HUES6 (cell line): ENCODE measurements at regions not wholly inside any gene's neighbourhood (a gene's known extent, or its start where the extent isn't known, plus 50 kb on each side); places are given as distances from the start of the nearest gene placed in this dataset.

Experiments
- H3K27ac ChIP-seq: 2 replicates; pipeline ENCODE4 v1.7.0; 2013; ENCODE audit warnings: low read depth, mild to moderate bottlenecking, low read length, inconsistent platforms
- H3K27me3 ChIP-seq: 2 replicates; pipeline ENCODE4 v1.6.1; 2013; ENCODE audit warnings: low read length; ENCODE audit not compliant: control insufficient read depth, insufficient read depth
- H3K36me3 ChIP-seq: 2 replicates; pipeline ENCODE4 v1.6.1; 2013; ENCODE audit warnings: low read length; ENCODE audit not compliant: control insufficient read depth, insufficient read depth
- H3K4me1 ChIP-seq: 2 replicates; pipeline ENCODE4 v1.6.1; 2013; ENCODE audit warnings: low read length; ENCODE audit not compliant: control insufficient read depth, insufficient read depth
- H3K4me3 ChIP-seq: 2 replicates; pipeline ENCODE4 v1.5.1; 2013; ENCODE audit warnings: low read depth, low read length
- H3K9ac ChIP-seq: one replicate; pipeline ENCODE4 v1.6.1; 2013; ENCODE audit warnings: mild to moderate bottlenecking, low read length
- H3K9me3 ChIP-seq: 2 replicates; pipeline ENCODE4 v1.6.1; 2013; ENCODE audit warnings: low read depth, low read length; ENCODE audit not compliant: control insufficient read depth, insufficient read depth

- H3K9me3 ChIP-seq: no peaks in the 10 kb centered on the region
- no peaks in the 10 kb centered on the region for H3K36me3 ChIP-seq
- H3K4me3 ChIP-seq: no peak overlapping the region
- no peak overlapping the region for H3K27ac ChIP-seq
- 0 out of 2 replicates have a peak, but pooled peaks cover 4% of the 10 kb centered on the region for H3K4me1 ChIP-seq
- H3K9ac ChIP-seq: no peak overlapping the region
- H3K27me3 ChIP-seq: no peaks in the 10 kb centered on the region
These were observed 296.9 kb upstream of the CDH5 start for GRCh38 chr16:66069587-66069986.

DNA sequence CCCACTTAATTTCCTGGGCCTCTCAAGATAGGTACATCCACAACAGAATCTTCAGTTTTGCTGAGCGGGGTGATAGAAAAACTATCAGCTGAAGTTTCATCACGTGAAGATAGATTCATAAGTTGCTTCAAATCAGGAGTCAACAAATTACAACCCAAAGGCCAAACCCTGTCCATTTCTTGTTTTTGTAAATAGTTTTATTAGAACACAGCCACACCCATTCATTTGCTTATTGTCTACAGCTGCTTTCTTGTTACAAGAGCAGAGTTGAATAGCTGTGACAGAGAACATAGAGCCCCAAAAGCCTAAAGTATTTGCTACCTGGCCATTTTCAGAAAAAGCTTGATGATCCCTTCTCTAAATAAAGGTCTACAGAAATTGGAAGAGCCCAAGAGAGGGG, 300.1 kb upstream of the CDH5 start:
- Histone ChIP-seq H3K4me1 (0 out of 2 replicates have a peak, but pooled peaks cover 9% of the 10 kb centered on the region), H3K9ac (no peak overlapping the region), H3K27ac (no peak overlapping the region), H3K4me3 (no peak overlapping the region), H3K27me3 (no peaks in the 10 kb centered on the region), H3K36me3 (no peaks in the 10 kb centered on the region), H3K9me3 (no peaks in the 10 kb centered on the region)

- H3K36me3 ChIP-seq: no peaks in the 10 kb centered on the region
- no peak overlapping the region for H3K4me3 ChIP-seq
- no peaks in the 10 kb centered on the region for H3K27me3 ChIP-seq
- 0 out of 2 replicates have a peak, but pooled peaks cover 9% of the 10 kb centered on the region for H3K4me1 ChIP-seq
- no peak overlapping the region for H3K27ac ChIP-seq
- H3K9me3 ChIP-seq: no peaks in the 10 kb centered on the region
- no peak overlapping the region for H3K9ac ChIP-seq
These were observed 300.6 kb upstream of the CDH5 start for GRCh38 chr16:66065925-66066324.

GRCh38 chr16:66064801-66065530, 301.5 kb upstream of the CDH5 start:
- H3K36me3 ChIP-seq: no peaks in the 10 kb centered on the region
- no peaks in the 10 kb centered on the region for H3K27me3 ChIP-seq
- no peak overlapping the region for H3K27ac ChIP-seq
- H3K9ac ChIP-seq: no peak overlapping the region
- H3K4me1 ChIP-seq: 0 out of 2 replicates have a peak, but pooled peaks cover 9% of the 10 kb centered on the region
- no peak overlapping the region for H3K4me3 ChIP-seq
- H3K9me3 ChIP-seq: no peaks in the 10 kb centered on the region

DNA sequence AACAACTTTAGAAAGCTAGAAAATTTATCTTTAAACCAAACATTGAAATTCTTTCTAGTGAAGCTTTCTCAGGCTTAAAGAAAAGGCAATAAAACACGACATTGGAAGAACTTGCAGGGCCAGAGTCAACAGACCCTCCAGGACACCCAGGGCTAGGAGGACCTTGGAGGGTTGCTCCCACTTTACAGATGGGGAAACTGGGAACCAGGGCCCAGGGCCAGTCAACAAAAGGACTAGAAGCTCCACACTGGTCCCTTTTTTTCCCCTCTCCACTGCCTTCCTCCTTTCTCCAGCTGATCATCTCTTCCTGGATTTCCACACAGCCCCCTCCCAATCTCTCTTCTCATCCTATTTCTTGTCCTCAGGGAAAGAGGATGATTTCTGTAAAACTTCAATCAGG, 307.7 kb upstream of the CDH5 start:
- H3K4me3 ChIP-seq: no peak overlapping the region
- H3K9me3 ChIP-seq: no peaks in the 10 kb centered on the region
- H3K4me1 ChIP-seq: peaks cover 10% of the 10 kb centered on the region
- H3K36me3 ChIP-seq: no peaks in the 10 kb centered on the region
- no peak overlapping the region for H3K27ac ChIP-seq
- no peaks in the 10 kb centered on the region for H3K27me3 ChIP-seq
- H3K9ac ChIP-seq: no peak overlapping the region

GRCh38 chr16:66058172-66058691, 308.3 kb upstream of the CDH5 start:
- Histone ChIP-seq H3K9me3 (no peaks in the 10 kb centered on the region), H3K27me3 (no peaks in the 10 kb centered on the region), H3K36me3 (no peaks in the 10 kb centered on the region), H3K27ac (no peak overlapping the region), H3K4me3 (no peak overlapping the region), H3K4me1 (peaks cover 16% of the 10 kb centered on the region), H3K9ac (no peak overlapping the region)

DNA sequence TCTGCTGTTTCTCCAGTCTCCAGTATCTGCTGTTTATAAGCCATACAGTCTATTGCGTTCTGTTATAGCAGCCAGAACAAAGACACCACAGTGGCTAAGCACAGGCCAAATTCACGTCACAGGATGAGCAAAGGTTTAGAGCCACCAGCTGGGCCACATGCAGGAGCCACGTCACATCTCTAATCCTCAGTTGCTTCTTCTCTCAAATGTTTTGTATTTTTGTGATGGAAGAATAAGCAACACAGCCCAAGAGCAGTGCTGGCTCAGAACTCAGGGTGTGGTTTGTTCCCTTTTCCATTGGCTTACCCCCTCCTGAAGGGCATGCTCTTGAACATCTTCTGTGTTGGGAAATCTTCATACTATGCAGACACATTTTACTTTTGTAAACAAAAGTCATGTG, 309.4 kb upstream of the CDH5 start:
- Histone ChIP-seq H3K27me3 (no peaks in the 10 kb centered on the region), H3K27ac (no peak overlapping the region), H3K9ac (no peak overlapping the region), H3K9me3 (no peaks in the 10 kb centered on the region), H3K36me3 (no peaks in the 10 kb centered on the region), H3K4me1 (peaks cover 23% of the 10 kb centered on the region), H3K4me3 (no peak overlapping the region)

- H3K36me3 ChIP-seq: no peaks in the 10 kb centered on the region
- no peak overlapping the region for H3K27ac ChIP-seq
- H3K9me3 ChIP-seq: no peaks in the 10 kb centered on the region
- H3K4me1 ChIP-seq: peaks cover 23% of the 10 kb centered on the region
- no peak overlapping the region for H3K4me3 ChIP-seq
- H3K9ac ChIP-seq: no peak overlapping the region
- no peaks in the 10 kb centered on the region for H3K27me3 ChIP-seq
These were observed 312.4 kb upstream of the CDH5 start for GRCh38 chr16:66054095-66054494.

- H3K4me1 ChIP-seq: peaks cover 23% of the 10 kb centered on the region
- no peak overlapping the region for H3K4me3 ChIP-seq
- H3K36me3 ChIP-seq: no peaks in the 10 kb centered on the region
- H3K9ac ChIP-seq: no peak overlapping the region
- no peaks in the 10 kb centered on the region for H3K27me3 ChIP-seq
- H3K27ac ChIP-seq: no peak overlapping the region
- H3K9me3 ChIP-seq: no peaks in the 10 kb centered on the region
These were observed 313.7 kb upstream of the CDH5 start for GRCh38 chr16:66052745-66053144.

GRCh38 chr16:66050991-66051390, 315.5 kb upstream of the CDH5 start:
- Histone ChIP-seq H3K27ac (no peak overlapping the region), H3K4me1 (peaks cover 23% of the 10 kb centered on the region)

GRCh38 chr16:66049865-66050264, 316.6 kb upstream of the CDH5 start:
- Histone ChIP-seq H3K9ac (no peak overlapping the region), H3K27ac (no peak overlapping the region), H3K4me1 (peaks cover 23% of the 10 kb centered on the region), H3K9me3 (no peaks in the 10 kb centered on the region), H3K27me3 (no peaks in the 10 kb centered on the region), H3K4me3 (no peak overlapping the region), H3K36me3 (no peaks in the 10 kb centered on the region)

More at GRCh38 chr16:66050991-66051390, 315.5 kb upstream of the CDH5 start:
- Histone ChIP-seq H3K4me3 (no peak overlapping the region), H3K9ac (no peak overlapping the region), H3K36me3 (no peaks in the 10 kb centered on the region), H3K9me3 (no peaks in the 10 kb centered on the region), H3K27me3 (no peaks in the 10 kb centered on the region)
